Neuronal stem cell (in vitro differentiated cells): ENCODE measurements at regions not wholly inside any gene's neighbourhood (a gene's known extent, or its start where the extent isn't known, plus 50 kb on each side); places are given as distances from the start of the nearest gene placed in this dataset.

Source experiments
- DNase-seq: peaks from one replicate; pipeline ENCODE4 v3.0.0-alpha.2; 2013; ENCODE audit warnings: low spot score
- H2AFZ ChIP-seq: one replicate; pipeline ENCODE4 v1.6.1; 2013; ENCODE audit warnings: mild to moderate bottlenecking, low read length, inconsistent platforms
- H2AK5ac ChIP-seq: 2 replicates; pipeline ENCODE4 v1.6.1; 2013; ENCODE audit warnings: low read depth, mild to moderate bottlenecking, inconsistent platforms, low read length, moderate library complexity, mixed read lengths
- H2BK120ac ChIP-seq: 2 replicates; pipeline ENCODE4 v1.6.1; 2013; ENCODE audit warnings: low read depth, mild to moderate bottlenecking, inconsistent platforms, low read length, moderate library complexity, mixed read lengths
- H2BK12ac ChIP-seq: one replicate; pipeline ENCODE4 v1.6.1; 2013; ENCODE audit warnings: low read length, inconsistent platforms
- H2BK15ac ChIP-seq: 2 replicates; pipeline ENCODE4 v1.6.1; 2013; ENCODE audit warnings: mild to moderate bottlenecking, low read length, inconsistent platforms, mixed read lengths
- H2BK5ac ChIP-seq: one replicate; pipeline ENCODE4 v1.6.1; 2013; ENCODE audit warnings: inconsistent platforms, mild to moderate bottlenecking, low read length, moderate library complexity
- H3K14ac ChIP-seq: one replicate; pipeline ENCODE4 v1.6.1; 2013; ENCODE audit warnings: low read length, inconsistent platforms
- H3K18ac ChIP-seq: 2 replicates; pipeline ENCODE4 v1.6.1; 2013; ENCODE audit warnings: low read length, inconsistent platforms
- H3K23ac ChIP-seq: 2 replicates; pipeline ENCODE4 v1.6.1; 2013; ENCODE audit warnings: low read depth, mild to moderate bottlenecking, mixed read lengths, low read length, inconsistent platforms; ENCODE audit not compliant: poor library complexity
- H3K27ac ChIP-seq: replicated peaks from 3 replicates; pipeline ENCODE4 v1.5.1; 2013; ENCODE audit warnings: low read length, inconsistent platforms
- H3K27me3 ChIP-seq, 3 experiments: 2 replicates each; pipeline ENCODE4 v1.6.1; 2013; ENCODE audit warnings: low read length in 3 of 3, mild to moderate bottlenecking in 2 of 3, inconsistent platforms in 1 of 3, low read depth in 1 of 3, mixed read lengths in 1 of 3, moderate library complexity in 1 of 3; ENCODE audit not compliant: control insufficient read depth in 3 of 3, insufficient read depth in 3 of 3
- H3K36me3 ChIP-seq, 2 donors: replicated peaks in 1 of 2; 2 replicates each; pipeline ENCODE4 v1.6.1; 2013; ENCODE audit warnings: low read length in 2 of 2; ENCODE audit not compliant: control insufficient read depth in 2 of 2, insufficient read depth in 2 of 2
- H3K4ac ChIP-seq: 2 replicates; pipeline ENCODE4 v1.6.1; 2013; ENCODE audit warnings: inconsistent platforms, mild to moderate bottlenecking, low read length, moderate library complexity
- H3K4me1 ChIP-seq, 2 donors: 1 replicate in 1 of 2; 2 replicates in 1 of 2; pipeline ENCODE4 v1.6.1; 2013; ENCODE audit warnings: low read length in 2 of 2, low read depth in 1 of 2; ENCODE audit not compliant: control insufficient read depth in 2 of 2, insufficient read depth in 1 of 2
- H3K4me2 ChIP-seq: one replicate; pipeline ENCODE4 v1.6.1; 2013; ENCODE audit warnings: mild to moderate bottlenecking, low read length, inconsistent platforms; ENCODE audit not compliant: insufficient read depth, poor library complexity, severe bottlenecking
- H3K4me3 ChIP-seq, 2 donors: 2 replicates each; pipeline ENCODE4 v1.5.1; 2013; ENCODE audit warnings: low read length in 2 of 2, mild to moderate bottlenecking in 2 of 2, inconsistent platforms in 1 of 2, moderate library complexity in 1 of 2
- H3K79me1 ChIP-seq: one replicate; pipeline ENCODE4 v1.6.1; 2013; ENCODE audit warnings: low read depth, mild to moderate bottlenecking, inconsistent platforms, low read length, moderate library complexity
- H3K9ac ChIP-seq: one replicate; pipeline ENCODE4 v1.6.1; 2013; ENCODE audit warnings: mild to moderate bottlenecking, low read depth, low read length, inconsistent platforms; ENCODE audit not compliant: poor library complexity
- H3K9me3 ChIP-seq, 2 donors: replicated peaks in 1 of 2; 2 replicates each; pipeline versions ENCODE3 to v1.6.1; 2013; ENCODE audit warnings: low read length in 2 of 2, mild to moderate bottlenecking in 2 of 2, inconsistent platforms in 1 of 2, low read depth in 1 of 2, mixed read lengths in 1 of 2, moderate library complexity in 1 of 2; ENCODE audit not compliant: control insufficient read depth in 2 of 2, insufficient read depth in 1 of 2
- H4K8ac ChIP-seq: one replicate; pipeline ENCODE4 v1.6.1; 2013; ENCODE audit warnings: low read depth, mild to moderate bottlenecking, inconsistent platforms, low read length, moderate library complexity
- H4K91ac ChIP-seq: one replicate; pipeline ENCODE4 v1.6.1; 2013; ENCODE audit warnings: low read length, low read depth, mild to moderate bottlenecking, inconsistent platforms; ENCODE audit not compliant: poor library complexity
- WGBS, 2 donors: extraction: QIAGEN DNeasy Blood & Tissue Kit; methylation state at CpG; one replicate each; pipeline ENCODE4 v1.1.7; 2013; ENCODE audit warnings: missing lambda C conversion rate in 2 of 2, mixed read lengths in 1 of 2; ENCODE audit not compliant: insufficient read length in 2 of 2, insufficient replicate concordance in 1 of 2; ENCODE audit errors: extremely low coverage in 2 of 2; 5-methylcytosine and 5-hydroxymethylcytosine counted together

DNA sequence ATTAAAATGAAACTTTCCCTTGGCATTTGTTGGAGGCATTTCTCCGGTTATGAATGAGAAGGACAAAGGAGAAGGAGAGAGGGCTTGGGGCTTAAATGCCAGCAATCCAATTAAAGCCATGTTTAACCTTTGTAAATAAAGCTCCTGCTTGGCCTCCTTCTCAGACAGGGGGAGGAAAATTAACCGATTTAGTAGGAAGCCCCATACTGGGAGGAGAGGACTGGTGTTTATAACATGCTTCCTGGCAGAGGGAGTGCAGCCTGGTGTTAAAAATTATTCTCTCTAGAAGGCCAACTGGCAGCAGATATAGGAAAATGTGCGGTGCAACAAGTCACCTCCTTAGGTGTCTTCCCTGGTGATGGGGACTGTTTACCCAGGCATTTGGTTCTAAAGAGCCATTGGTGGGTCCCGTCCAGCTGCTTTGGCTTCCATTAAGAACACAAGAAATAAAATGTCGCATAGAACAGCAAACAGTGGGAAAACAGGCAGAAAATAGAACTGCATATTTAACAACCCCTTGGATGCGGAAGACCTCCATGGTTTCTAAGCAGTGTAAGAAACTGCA is 846.5 kb downstream of the TYW1 start:
- Histone ChIP-seq H2AFZ (no peak overlapping the region), H2BK12ac (no peak overlapping the region), H3K4me3 (no peak overlapping the region), H2BK15ac (no peak overlapping the region), H3K4ac (no peak overlapping the region), H3K27me3 (no peaks in the 10 kb centered on the region), H3K14ac (no peak overlapping the region), H3K36me3 (no peaks in the 10 kb centered on the region), H3K4me2 (no peak overlapping the region), H3K27ac (no peak overlapping the region), H3K9ac (no peak overlapping the region), H3K9me3 (no peaks in the 10 kb centered on the region), H3K79me1 (no peaks in the 10 kb centered on the region), H3K23ac (no peak overlapping the region), H4K91ac (no peak overlapping the region), H2BK5ac (no peak overlapping the region), H2AK5ac (no peak overlapping the region), H3K4me1 (no peaks in the 10 kb centered on the region), H3K18ac (no peak overlapping the region), H4K8ac (no peak overlapping the region), H2BK120ac (no peak overlapping the region)
- DNase-seq = no peak
- no CpG with 5 or more reads among the region's 6 CpGs for WGBS, 2 donors

DNA sequence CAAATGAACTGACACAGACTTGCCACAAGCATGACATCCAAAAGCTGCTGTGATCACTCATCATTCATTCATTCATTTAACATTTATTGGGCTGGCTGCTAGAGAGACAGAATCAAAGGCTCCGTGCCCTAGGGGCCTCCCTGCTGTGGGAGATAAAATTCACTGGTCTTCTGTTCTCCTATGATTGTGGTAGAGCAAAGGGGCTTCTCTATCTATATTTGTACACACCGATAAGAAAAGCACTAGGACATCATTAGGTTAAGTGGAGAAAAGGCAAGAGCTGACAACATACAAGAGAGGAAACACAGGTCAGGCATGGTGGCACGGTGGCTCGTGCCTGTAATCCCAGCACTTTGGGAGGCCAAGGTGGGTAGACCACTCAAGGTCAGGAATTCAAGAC is 847.0 kb downstream of the TYW1 start:
- DNase-seq = no peak
- no peak overlapping the region for H3K23ac ChIP-seq
- no peak overlapping the region for H2BK5ac ChIP-seq
- no peaks in the 10 kb centered on the region for H3K27me3 ChIP-seq
- H3K36me3 ChIP-seq = no peaks in the 10 kb centered on the region
- no peak overlapping the region for H3K14ac ChIP-seq
- H4K8ac ChIP-seq = no peak overlapping the region
- H3K4me1 ChIP-seq = no peaks in the 10 kb centered on the region
- H3K4me2 ChIP-seq = no peak overlapping the region
- H3K9ac ChIP-seq = no peak overlapping the region
- H2BK15ac ChIP-seq = no peak overlapping the region
- H3K4ac ChIP-seq = no peak overlapping the region
- H3K9me3 ChIP-seq = no peaks in the 10 kb centered on the region
- H3K4me3 ChIP-seq = no peak overlapping the region
- H3K79me1 ChIP-seq = no peaks in the 10 kb centered on the region
- H2BK120ac ChIP-seq = no peak overlapping the region
- H2AFZ ChIP-seq = no peak overlapping the region
- H2BK12ac ChIP-seq = no peak overlapping the region
- WGBS, 2 donors = no CpG with 5 or more reads among the region's 4 CpGs
- H3K18ac ChIP-seq = no peak overlapping the region
- no peak overlapping the region for H4K91ac ChIP-seq
- H3K27ac ChIP-seq = no peak overlapping the region
- no peak overlapping the region for H2AK5ac ChIP-seq

DNA sequence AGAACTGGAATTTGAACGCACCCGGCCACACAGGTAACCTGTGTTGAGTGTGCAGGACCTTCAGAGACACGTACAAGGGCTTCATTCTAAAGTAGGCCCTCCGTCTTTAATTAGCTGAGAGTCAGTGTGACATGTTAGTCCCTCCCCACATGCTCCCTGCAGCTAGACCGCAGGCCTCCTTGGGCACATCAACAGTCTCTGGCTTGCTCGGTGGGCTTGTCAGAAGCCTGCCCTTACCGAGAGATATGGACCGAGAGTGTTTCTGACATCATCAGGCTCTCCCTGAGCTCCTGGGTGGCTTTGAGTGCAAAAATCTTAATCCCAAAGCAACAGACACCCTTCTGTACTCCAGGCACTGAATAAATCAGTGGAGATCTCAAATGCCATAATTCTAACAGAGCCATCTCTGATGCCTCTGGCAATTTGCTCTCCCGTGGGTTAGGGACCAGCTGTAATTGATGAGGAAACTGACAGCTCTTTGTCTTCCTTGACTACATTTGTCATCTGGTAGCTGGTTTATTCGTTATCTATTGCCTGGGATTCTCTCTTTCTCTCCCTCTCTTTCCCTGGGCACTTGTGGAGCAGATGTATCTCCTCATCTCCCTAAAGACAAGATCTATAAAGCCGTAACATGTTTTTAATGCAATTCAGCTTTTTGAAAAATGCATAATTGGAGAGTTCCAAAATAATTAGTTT is 850.6 kb downstream of the TYW1 start:
- Histone ChIP-seq H2AK5ac (no peak overlapping the region), H4K91ac (no peak overlapping the region), H2BK120ac (no peak overlapping the region), H3K18ac (no peak overlapping the region), H3K4ac (no peak overlapping the region), H3K79me1 (no peaks in the 10 kb centered on the region), H4K8ac (no peak overlapping the region), H3K27ac (no peak overlapping the region), H3K14ac (no peak overlapping the region), H2BK15ac (no peak overlapping the region), H2AFZ (no peak overlapping the region), H3K4me3 (no peak overlapping the region), H3K9me3 (peaks cover 0 to 2% of the 10 kb centered on the region in 2 donors), H3K27me3 (no peaks in the 10 kb centered on the region), H2BK5ac (no peak overlapping the region), H2BK12ac (no peak overlapping the region), H3K36me3 (no peaks in the 10 kb centered on the region), H3K4me1 (no peaks in the 10 kb centered on the region), H3K23ac (no peak overlapping the region), H3K4me2 (no peak overlapping the region), H3K9ac (no peak overlapping the region)
- DNase-seq = no peak
- WGBS, 2 donors = no CpG with 5 or more reads among the region's 11 CpGs

DNA sequence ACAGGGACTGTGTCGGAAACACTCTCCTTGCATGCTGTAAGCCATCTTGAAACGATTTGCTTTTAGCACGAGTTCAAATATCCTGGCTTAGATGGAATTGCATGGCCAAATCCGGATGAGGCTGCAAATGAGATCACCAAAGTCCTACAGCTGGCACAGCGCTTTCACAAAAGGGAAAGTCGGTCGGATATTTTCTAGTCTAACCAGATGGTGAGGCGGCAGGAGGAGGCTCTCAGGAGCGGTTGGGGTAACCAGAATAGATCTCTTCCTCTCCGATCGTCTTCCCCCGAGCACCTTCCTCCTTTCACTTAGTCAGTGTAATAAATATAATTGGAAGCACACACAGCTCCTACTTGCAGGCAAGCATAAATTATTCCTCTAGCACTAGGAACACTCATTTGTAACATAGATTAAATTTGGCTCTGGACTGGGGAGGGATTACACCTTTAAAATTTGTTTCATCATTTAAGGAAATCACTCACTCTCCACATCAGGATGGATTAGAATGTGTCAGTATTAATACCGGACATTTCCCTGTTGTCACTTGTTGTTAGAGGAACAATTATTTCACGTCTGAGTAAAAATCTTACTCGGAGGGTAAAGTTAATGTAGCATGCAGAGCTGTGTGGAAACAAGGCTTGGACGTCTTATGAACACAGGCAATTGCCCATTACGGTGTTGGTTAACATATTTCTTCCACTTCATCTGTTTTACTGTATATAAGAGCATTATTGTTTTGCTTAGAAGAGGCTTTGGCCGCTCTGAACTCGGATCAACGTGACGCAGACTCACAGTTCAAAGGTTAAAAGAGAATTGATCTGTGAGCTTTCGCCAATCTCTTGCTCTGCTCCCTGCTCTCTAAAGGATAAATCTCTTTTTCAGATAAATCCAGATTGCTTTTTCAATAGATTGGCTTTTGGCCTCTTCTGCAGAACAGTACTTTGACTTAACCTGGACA is 857.9 kb downstream of the TYW1 start:
- Histone ChIP-seq H3K4me1 (no peaks in the 10 kb centered on the region), H3K4ac (no peak overlapping the region), H2AFZ (no peak overlapping the region), H3K9me3 (peaks cover 0 to 2% of the 10 kb centered on the region in 2 donors), H2BK120ac (no peak overlapping the region), H4K8ac (no peak overlapping the region), H3K79me1 (no peaks in the 10 kb centered on the region), H3K9ac (no peak overlapping the region), H2AK5ac (no peak overlapping the region), H3K14ac (no peak overlapping the region), H3K36me3 (no peaks in the 10 kb centered on the region), H3K27ac (no peak overlapping the region), H3K27me3 (no peaks in the 10 kb centered on the region), H4K91ac (no peak overlapping the region), H3K4me2 (no peak overlapping the region), H2BK12ac (no peak overlapping the region), H3K23ac (no peak overlapping the region), H3K18ac (no peak overlapping the region), H2BK5ac (no peak overlapping the region), H2BK15ac (no peak overlapping the region), H3K4me3 (no peak overlapping the region)
- DNase-seq = no peak
- no CpG with 5 or more reads among the region's 22 CpGs for WGBS, 2 donors
